H9 (cell line): ENCODE measurements at regions not wholly inside any gene's neighbourhood (a gene's known extent, or its start where the extent isn't known, plus 50 kb on each side); places are given as distances from the start of the nearest gene placed in this dataset.
A peak's percentile ranks its signal among the peaks of the same experiment; 100 is the strongest.

ENCODE experiments used
- DNase-seq: peaks from one replicate; pipeline ENCODE4 v3.0.0-alpha.2; 2017
- H2AFZ ChIP-seq: one replicate; pipeline ENCODE4 v1.6.1; 2013; ENCODE audit warnings: mild to moderate bottlenecking, low read length, control low read depth, moderate library complexity
- H2AK5ac ChIP-seq: 2 replicates; pipeline ENCODE4 v1.6.1; 2013; ENCODE audit warnings: low read length, control low read depth, mixed read lengths; ENCODE audit not compliant: insufficient read length
- H2BK120ac ChIP-seq: one replicate; pipeline ENCODE4 v1.6.1; 2013; ENCODE audit warnings: low read depth, mild to moderate bottlenecking, low read length, control low read depth, inconsistent platforms; ENCODE audit not compliant: poor library complexity, severe bottlenecking
- H2BK12ac ChIP-seq: 2 replicates; pipeline ENCODE4 v1.6.1; 2013; ENCODE audit warnings: low read length, control low read depth, mixed read lengths, low read depth; ENCODE audit not compliant: insufficient read length
- H2BK15ac ChIP-seq: 2 replicates; pipeline ENCODE4 v1.6.1; 2013; ENCODE audit warnings: low read depth, low read length, control low read depth
- H2BK20ac ChIP-seq: one replicate; pipeline ENCODE4 v1.6.1; 2013; ENCODE audit warnings: low read depth, mild to moderate bottlenecking, low read length, control low read depth, inconsistent platforms; ENCODE audit not compliant: poor library complexity, severe bottlenecking
- H2BK5ac ChIP-seq: 2 replicates; pipeline ENCODE4 v1.6.1; 2013; ENCODE audit warnings: low read length, control low read depth, mixed read lengths; ENCODE audit not compliant: insufficient read length
- H3K14ac ChIP-seq: 2 replicates; pipeline ENCODE4 v1.6.1; 2013; ENCODE audit warnings: low read length, control low read depth; ENCODE audit not compliant: insufficient read depth
- H3K18ac ChIP-seq: 2 replicates; pipeline ENCODE4 v1.6.1; 2013; ENCODE audit warnings: low read depth, mild to moderate bottlenecking, mixed read lengths, low read length, control low read depth; ENCODE audit not compliant: insufficient read length
- H3K23ac ChIP-seq: 2 replicates; pipeline ENCODE4 v1.6.1; 2013; ENCODE audit warnings: low read length, control low read depth, mixed read lengths, low read depth; ENCODE audit not compliant: insufficient read length
- H3K23me2 ChIP-seq: 2 replicates; pipeline ENCODE4 v1.6.1; 2013; ENCODE audit warnings: low read depth, mild to moderate bottlenecking, mixed read lengths, low read length, control low read depth; ENCODE audit not compliant: insufficient read length, poor library complexity, severe bottlenecking
- H3K27ac ChIP-seq: 2 replicates; pipeline ENCODE4 v1.5.1; 2013; ENCODE audit warnings: low read length, control low read depth, mixed read lengths, low read depth; ENCODE audit not compliant: insufficient read length
- H3K27me3 ChIP-seq: 2 replicates; pipeline ENCODE4 v1.6.1; 2013; ENCODE audit warnings: low read length, control low read depth, inconsistent platforms; ENCODE audit not compliant: insufficient read depth
- H3K4ac ChIP-seq: 2 replicates; pipeline ENCODE4 v1.6.1; 2013; ENCODE audit warnings: low read depth, mild to moderate bottlenecking, control low read depth, inconsistent platforms, low read length, moderate library complexity
- H3K4me1 ChIP-seq: 2 replicates; pipeline ENCODE4 v1.6.1; 2013; ENCODE audit warnings: low read length, control low read depth, inconsistent platforms; ENCODE audit not compliant: insufficient read depth
- H3K4me2 ChIP-seq: 2 replicates; pipeline ENCODE4 v1.6.1; 2013; ENCODE audit warnings: low read length, control low read depth, mixed read lengths; ENCODE audit not compliant: insufficient read length, insufficient read depth
- H3K56ac ChIP-seq: 2 replicates; pipeline ENCODE4 v1.6.1; 2013; ENCODE audit warnings: low read depth, mild to moderate bottlenecking, mixed read lengths, low read length, control low read depth; ENCODE audit not compliant: insufficient read length
- H3K79me1 ChIP-seq: 2 replicates; pipeline ENCODE4 v1.6.1; 2013; ENCODE audit warnings: low read depth, mild to moderate bottlenecking, moderate library complexity, low read length, control low read depth, inconsistent platforms; ENCODE audit not compliant: insufficient read depth, poor library complexity, severe bottlenecking
- H3K79me2 ChIP-seq: 2 replicates; pipeline ENCODE4 v1.6.1; 2013; ENCODE audit warnings: low read length, control low read depth, inconsistent platforms; ENCODE audit not compliant: insufficient read depth
- H3K9ac ChIP-seq: 2 replicates; pipeline ENCODE4 v1.6.1; 2013; ENCODE audit warnings: low read length, control low read depth, mixed read lengths; ENCODE audit not compliant: insufficient read length; ENCODE audit errors: extremely low read depth
- H3K9me3 ChIP-seq: one replicate; pipeline ENCODE4 v1.6.1; 2013; ENCODE audit warnings: low read depth, low read length, inconsistent platforms; ENCODE audit not compliant: control insufficient read depth
- H3T11ph ChIP-seq: one replicate; pipeline ENCODE4 v1.6.1; 2013; ENCODE audit warnings: mild to moderate bottlenecking, low read length, control low read depth, inconsistent platforms
- H4K20me1 ChIP-seq: one replicate; pipeline ENCODE4 v1.6.1; 2013; ENCODE audit not compliant: control insufficient read depth, insufficient read length, insufficient read depth
- H4K5ac ChIP-seq: 2 replicates; pipeline ENCODE4 v1.6.1; 2013; ENCODE audit warnings: low read depth, mild to moderate bottlenecking, mixed read lengths, low read length, control low read depth; ENCODE audit not compliant: insufficient read length
- H4K8ac ChIP-seq: replicated peaks from 2 replicates; pipeline ENCODE4 v1.6.1; 2013; ENCODE audit warnings: low read length, control low read depth, mixed read lengths, low read depth; ENCODE audit not compliant: insufficient read length
- H4K91ac ChIP-seq: 2 replicates; pipeline ENCODE4 v1.6.1; 2013; ENCODE audit warnings: low read depth, mild to moderate bottlenecking, moderate library complexity, mixed read lengths, low read length, control low read depth; ENCODE audit not compliant: insufficient read length
- H3K27ac Mint-ChIP-seq, 3 experiments: 2 replicates in 2 of 3; 3 replicates in 1 of 3; pipeline ENCODE4 v1.8.0; 2020 to 2021; ENCODE audit warnings: mixed read lengths in 3 of 3, mild to moderate bottlenecking in 1 of 3, moderate library complexity in 1 of 3
- H3K27me3 Mint-ChIP-seq: 2 replicates; pipeline ENCODE4 v1.8.0; 2021; ENCODE audit warnings: low read depth, mild to moderate bottlenecking, moderate library complexity, mixed read lengths
- H3K36me3 Mint-ChIP-seq, 3 experiments: 2 replicates in 2 of 3; 3 replicates in 1 of 3; pipeline ENCODE4 v1.8.0; 2020 to 2021; ENCODE audit warnings: low read depth in 3 of 3, mixed read lengths in 3 of 3; ENCODE audit not compliant: insufficient read depth in 1 of 3
- H3K4me1 Mint-ChIP-seq, 2 experiments: 2 replicates each; pipeline ENCODE4 v1.8.0; 2020; ENCODE audit warnings: mixed read lengths in 2 of 2
- H3K4me3 Mint-ChIP-seq, 2 experiments: 2 replicates in 1 of 2; 3 replicates in 1 of 2; pipeline ENCODE4 v1.8.0; 2020 to 2021; ENCODE audit warnings: mild to moderate bottlenecking in 2 of 2, mixed read lengths in 2 of 2, moderate library complexity in 1 of 2
- H3K9me3 Mint-ChIP-seq, 2 experiments: 2 replicates in 1 of 2; 3 replicates in 1 of 2; pipeline ENCODE4 v1.8.0; 2020; ENCODE audit warnings: mild to moderate bottlenecking in 2 of 2, mixed read lengths in 2 of 2, moderate library complexity in 1 of 2
- CTCF ChIP-seq: fragments of 200-600 bp; sonication (generic); conservative IDR thresholded peaks from 3 replicates; pipeline ENCODE4 v1.8.0; 2021; ENCODE audit warnings: antibody characterized with exemption, mild to moderate bottlenecking
- WGBS: extraction: QIAGEN DNeasy Blood & Tissue Kit; methylation state at CpG from one replicate; pipeline ENCODE4 v1.1.7; 2013; ENCODE audit warnings: missing lambda C conversion rate, low lambda C conversion rate, mixed read lengths; ENCODE audit not compliant: insufficient read length; ENCODE audit errors: extremely low coverage; 5-methylcytosine and 5-hydroxymethylcytosine counted together

GRCh38 chr2:118224895-118225311, 136.6 kb downstream of the INSIG2 start:
- Histone ChIP-seq H3K9me3 (no peaks in the 10 kb centered on the region), H2AFZ (no peak overlapping the region), H3K23ac (no peak overlapping the region), H3K4me2 (peak overlapping the region; percentile 94), H4K5ac (no peak overlapping the region), H3K23me2 (peaks cover 17% of the 10 kb centered on the region), H3K9ac (no peak overlapping the region), H2BK120ac (no peak overlapping the region), H2AK5ac (no peak overlapping the region), H3K18ac (peak overlapping the region; percentile 68), H3T11ph (no peak overlapping the region), H2BK20ac (no peak overlapping the region), H3K79me1 (no peaks in the 10 kb centered on the region), H2BK15ac (no peak overlapping the region), H2BK5ac (no peak overlapping the region), H3K4me1 (peaks cover 4% of the 10 kb centered on the region; the same call in 1 of the 2 replicates), H2BK12ac (no peak overlapping the region), H4K8ac (no peak overlapping the region), H3K79me2 (no peaks in the 10 kb centered on the region), H3K27ac (no peak overlapping the region), H3K14ac (peak overlapping the region; percentile 84; the same call in 1 of the 2 replicates), H4K91ac (no peak overlapping the region), H3K56ac (no peak overlapping the region), H3K27me3 (no peaks in the 10 kb centered on the region), H4K20me1 (no peaks in the 10 kb centered on the region), H3K4ac (no peak overlapping the region)
- Mint-ChIP-seq H3K36me3 (no peaks in the 10 kb centered on the region), H3K9me3 (no peaks in the 10 kb centered on the region; a peak in 1 of 5 replicates), H3K27me3 (peaks cover 29% of the 10 kb centered on the region), H3K4me3 (peak overlapping the region; percentile 71 to 78), H3K4me1 (peaks cover 30 to 35% of the 10 kb centered on the region in 2 experiments), H3K27ac (peak overlapping the region in 2 of 3 experiments; percentile 34 to 53; a peak in 2 of 7 replicates)
- TF ChIP-seq CTCF, result no peak
- no CpG with 5 or more reads among the region's 15 CpGs for WGBS
- DNase-seq, result peak; percentile 42
